ENCODE measurements at regions not wholly inside any gene's neighbourhood (a gene's known extent, or its start where the extent isn't known, plus 50 kb on each side); places are given as distances from the start of the nearest gene placed in this dataset.

DNA sequence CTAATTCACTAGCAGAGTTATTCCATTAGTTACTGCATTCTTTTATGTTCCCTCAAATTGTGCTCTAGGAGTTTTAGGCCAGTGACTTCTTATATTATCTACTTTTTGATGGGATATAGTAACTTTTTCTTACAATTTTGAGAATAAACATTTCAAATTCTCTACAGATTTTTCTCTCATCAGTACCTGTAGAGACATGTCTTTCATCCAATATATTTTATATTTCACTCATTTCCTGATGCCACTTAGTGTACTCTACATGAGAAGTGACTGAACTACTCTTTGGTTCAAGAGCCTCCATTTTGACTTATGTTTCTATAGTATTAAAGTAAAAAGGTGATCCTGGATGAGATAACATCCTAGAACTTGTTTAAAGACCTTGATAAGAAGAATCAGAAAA, 108.5 kb downstream of the ELOVL4 start:
- Histone ChIP-seq H3K4me1 (no peaks in the 10 kb centered on the region), H3K36me3 (no peaks in the 10 kb centered on the region), H3K9me3 (no peaks in the 10 kb centered on the region), H3K4me3 (no peak overlapping the region), H3K27me3 (no peaks in the 10 kb centered on the region), H3K27ac (no peak overlapping the region)
- intact Hi-C loops (cut with DNase I; ENCODE audit: low total_unique reads), result no loop called here
- no peak for DNase-seq (ENCODE audit: low spot score in 2 of 2)
- TF ChIP-seq POLR2A (IDR thresholded peaks at IDR 0.05) (no peak), POLR2AphosphoS5 (IDR thresholded peaks at IDR 0.05) (no peak), CTCF (IDR thresholded peaks at IDR 0.05) (no peak)

DNA sequence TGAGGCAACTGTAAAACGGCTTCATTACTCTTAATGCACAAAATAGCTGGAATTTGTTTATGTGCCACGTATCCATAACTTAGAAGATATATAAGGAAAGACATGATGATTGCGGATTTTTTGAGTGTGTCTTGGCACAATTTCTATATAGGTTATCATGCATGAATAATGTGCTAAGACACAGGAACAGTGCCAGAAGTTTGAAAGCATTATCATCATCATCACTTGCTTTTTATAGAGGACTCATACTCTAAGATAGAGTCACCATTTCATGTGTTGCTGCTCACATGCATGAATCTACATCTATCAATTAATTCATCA, 113.4 kb downstream of the ELOVL4 start:
- Histone ChIP-seq H3K27ac (no peak overlapping the region), H3K4me3 (no peak overlapping the region), H3K9me3 (no peaks in the 10 kb centered on the region), H3K4me1 (no peaks in the 10 kb centered on the region), H3K36me3 (no peaks in the 10 kb centered on the region), H3K27me3 (no peaks in the 10 kb centered on the region)
- intact Hi-C loops (cut with DNase I; ENCODE audit: low total_unique reads), result no loop called here
- no peak for TF ChIP-seq CTCF (IDR thresholded peaks at IDR 0.05)
- no peak for DNase-seq (ENCODE audit: low spot score in 2 of 2)

DNA sequence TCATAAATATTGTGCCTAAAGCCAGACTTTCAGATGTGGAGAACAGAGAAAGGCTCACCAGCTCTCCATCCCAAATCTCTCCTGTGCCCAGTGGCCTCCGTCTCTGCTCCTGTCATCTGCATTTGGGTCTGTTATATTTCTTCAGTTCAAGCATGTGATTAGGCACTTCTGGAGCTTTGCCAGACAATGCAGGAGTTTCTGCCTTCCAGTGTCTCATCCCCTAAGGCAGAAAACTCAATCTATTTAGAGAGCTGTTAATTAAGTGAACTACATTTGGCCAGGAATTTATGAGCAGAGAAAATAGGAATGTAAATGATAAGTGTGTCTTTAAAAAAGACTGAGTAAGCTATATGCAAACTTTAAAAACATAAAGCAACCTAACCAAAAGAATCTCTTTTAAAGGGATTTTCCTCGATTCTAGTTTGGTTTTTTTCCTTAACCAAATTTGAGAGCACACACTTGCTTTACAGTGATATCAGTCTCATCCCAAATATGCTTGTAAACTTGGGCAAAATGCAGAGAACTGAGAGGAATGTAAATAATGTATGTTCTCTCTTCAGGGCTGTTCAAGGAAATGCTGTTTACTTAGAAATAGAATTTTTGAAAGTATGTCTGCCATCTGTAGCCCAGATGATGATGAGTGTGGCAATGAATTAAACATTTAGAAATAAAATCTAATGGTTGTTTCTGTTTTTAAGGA, 113.9 kb downstream of the ELOVL4 start:
- Histone ChIP-seq H3K27ac (no peak overlapping the region), H3K4me3 (no peak overlapping the region), H3K27me3 (no peaks in the 10 kb centered on the region), H3K4me1 (no peaks in the 10 kb centered on the region), H3K9me3 (no peaks in the 10 kb centered on the region), H3K36me3 (no peaks in the 10 kb centered on the region)
- intact Hi-C loops (cut with DNase I; ENCODE audit: low total_unique reads), result no loop called here
- no peak for TF ChIP-seq POLR2A (IDR thresholded peaks at IDR 0.05)
- TF ChIP-seq POLR2AphosphoS5 (IDR thresholded peaks at IDR 0.05), result no peak
- no peak for TF ChIP-seq CTCF (IDR thresholded peaks at IDR 0.05)
- no peak for DNase-seq (ENCODE audit: low spot score in 2 of 2)

- no peak overlapping the region for H3K27ac ChIP-seq
- no peaks in the 10 kb centered on the region for H3K4me1 ChIP-seq
- no peak for DNase-seq (ENCODE audit: low spot score in 2 of 2)
- H3K36me3 ChIP-seq, result no peaks in the 10 kb centered on the region
- no peaks in the 10 kb centered on the region for H3K9me3 ChIP-seq
- H3K27me3 ChIP-seq, result no peaks in the 10 kb centered on the region
- TF ChIP-seq CTCF (IDR thresholded peaks at IDR 0.05), result no peak
- no peak for TF ChIP-seq POLR2AphosphoS5 (IDR thresholded peaks at IDR 0.05)
- no peak for TF ChIP-seq POLR2A (IDR thresholded peaks at IDR 0.05)
- no peak overlapping the region for H3K4me3 ChIP-seq
- intact Hi-C loops (cut with DNase I; ENCODE audit: low total_unique reads), result no loop called here
Observed at GRCh38 chr6:79832723-79833122, 114.6 kb downstream of the ELOVL4 start.

- Histone ChIP-seq H3K27me3 (no peaks in the 10 kb centered on the region), H3K9me3 (no peaks in the 10 kb centered on the region), H3K36me3 (no peaks in the 10 kb centered on the region), H3K4me3 (no peak overlapping the region), H3K4me1 (no peaks in the 10 kb centered on the region), H3K27ac (no peak overlapping the region)
- intact Hi-C loops (cut with DNase I; ENCODE audit: low total_unique reads), result no loop called here
- no peak for DNase-seq (ENCODE audit: low spot score in 2 of 2)
- TF ChIP-seq CTCF (IDR thresholded peaks at IDR 0.05), result no peak
- no peak for TF ChIP-seq POLR2AphosphoS5 (IDR thresholded peaks at IDR 0.05)
- TF ChIP-seq POLR2A (IDR thresholded peaks at IDR 0.05), result no peak
Observed at GRCh38 chr6:79824202-79824601, 123.2 kb downstream of the ELOVL4 start.

Data from breast epithelium (tissue), 4 donors.